GM19023 (cell line): ENCODE measurements at regions not wholly inside any gene's neighbourhood (a gene's known extent, or its start where the extent isn't known, plus 50 kb on each side); places are given as distances from the start of the nearest gene placed in this dataset.
"Not testable (repeated sequence)": the region's sequence is repeated elsewhere in the genome, so short reads cannot be mapped to it uniquely, and the experiment has no call there.

ENCODE experiments used
- ATAC-seq: cut with Tn5 transposase; IDR thresholded peaks from one replicate; pipeline ENCODE4 v1.9.1; 2021; ENCODE audit warnings: mild to moderate bottlenecking, moderate library complexity; ENCODE audit not compliant: unreplicated experiment

- ATAC-seq: no peak
Measured at GRCh38 chr5:91830361-91830953, 447.3 kb upstream of the ARRDC3 start.

- no peak for ATAC-seq
Measured at GRCh38 chr5:91825618-91826017, 442.5 kb upstream of the ARRDC3 start.

GRCh38 chr5:91824406-91824805, 441.3 kb upstream of the ARRDC3 start:
- ATAC-seq: no peak

GRCh38 chr5:91820874-91821273, 437.8 kb upstream of the ARRDC3 start:
- ATAC-seq: no peak

GRCh38 chr5:91816681-91817080, 433.6 kb upstream of the ARRDC3 start:
- no peak for ATAC-seq

- no peak for ATAC-seq
Measured at GRCh38 chr5:91797576-91797975, 414.5 kb upstream of the ARRDC3 start.

- no peak for ATAC-seq
Measured at GRCh38 chr5:91794856-91795548, 411.9 kb upstream of the ARRDC3 start.

- ATAC-seq: no peak
Measured at GRCh38 chr5:91794455-91794854, 411.3 kb upstream of the ARRDC3 start.

GRCh38 chr5:91787718-91788117, 404.6 kb upstream of the ARRDC3 start:
- ATAC-seq: no peak

- no peak for ATAC-seq
Measured at GRCh38 chr5:91777671-91778070, 394.6 kb upstream of the ARRDC3 start.

- ATAC-seq: no peak
Measured at GRCh38 chr5:91776249-91776648, 393.1 kb upstream of the ARRDC3 start.

- ATAC-seq: no peak
Measured at GRCh38 chr5:91770400-91770799, 387.3 kb upstream of the ARRDC3 start.

- not testable (repeated sequence) for ATAC-seq
Measured at GRCh38 chr5:91757383-91757782, 374.3 kb upstream of the ARRDC3 start.

GRCh38 chr5:91754990-91755389, 371.9 kb upstream of the ARRDC3 start:
- ATAC-seq: no peak

- not testable (repeated sequence) for ATAC-seq
Measured at GRCh38 chr5:91744470-91744869, 361.4 kb upstream of the ARRDC3 start.

GRCh38 chr5:91742550-91742949, 359.4 kb upstream of the ARRDC3 start:
- ATAC-seq: no peak

- ATAC-seq: no peak
Measured at GRCh38 chr5:91741764-91742505, 358.8 kb upstream of the ARRDC3 start.

GRCh38 chr5:91730026-91730425, 346.9 kb upstream of the ARRDC3 start:
- no peak for ATAC-seq

- ATAC-seq: no peak
Measured at GRCh38 chr5:91727463-91727862, 344.3 kb upstream of the ARRDC3 start.

- no peak for ATAC-seq
Measured at GRCh38 chr5:91722736-91723467, 339.8 kb upstream of the ARRDC3 start.

GRCh38 chr5:91712718-91713117, 329.6 kb upstream of the ARRDC3 start:
- no peak for ATAC-seq

GRCh38 chr5:91707521-91707841, 324.4 kb upstream of the ARRDC3 start:
- no peak for ATAC-seq
